PC-3 (cell line): ENCODE measurements at regions not wholly inside any gene's neighbourhood (a gene's known extent, or its start where the extent isn't known, plus 50 kb on each side); places are given as distances from the start of the nearest gene placed in this dataset.

ENCODE experiments used
- ATAC-seq: fragments of 200-7000 bp; cut with Tn5 transposase; 2 replicates; pipeline ENCODE4 v1.9.1; 2020; ENCODE audit warnings: mild to moderate bottlenecking, moderate library complexity
- BruUV-seq: library from RNA; stranded (reverse); fragments of 400-500 nt; replicated peaks from 2 replicates; lab custom pipeline; 2021; lab: Mats Ljungman, UMichigan
- CTCF ChIA-PET: fragments of 300-600 bp; sonication (Branson Sonifier 250); formaldehyde crosslinking; loops from one replicate; lab custom pipeline; 2022; ENCODE audit warnings: antibody characterized with exemption; lab: Charles Lee
- POLR2A ChIA-PET: fragments of 300-600 bp; sonication (Branson Sonifier 250); formaldehyde crosslinking; loops from one replicate; lab custom pipeline; 2022; ENCODE audit warnings: antibody characterized with exemption; ENCODE audit not compliant: unreplicated experiment; lab: Charles Lee
- DNase-seq: peaks from one replicate; pipeline ENCODE4 v3.0.0-alpha.2; 2015
- H2AFZ ChIP-seq: fragments of 300-600 bp; sonication (generic); 2 replicates; pipeline ENCODE4 v1.6.0; 2016; ENCODE audit warnings: antibody characterized with exemption, low read length
- H3F3A ChIP-seq: fragments of 300-600 bp; sonication (generic); one replicate; pipeline ENCODE4 v1.6.0; 2017; ENCODE audit warnings: antibody characterized with exemption, low read length, control low read depth, mild to moderate bottlenecking; ENCODE audit not compliant: unreplicated experiment
- H3K27ac ChIP-seq: fragments of 300-600 bp; sonication (generic); 2 replicates; pipeline ENCODE4 v1.5.1; 2016; ENCODE audit warnings: mild to moderate bottlenecking, low read length
- H3K27me3 ChIP-seq: fragments of 300-600 bp; sonication (generic); 2 replicates; pipeline ENCODE4 v1.6.1; 2016; ENCODE audit warnings: low read length, mixed read lengths
- H3K36me3 ChIP-seq: fragments of 300-600 bp; sonication (generic); 2 replicates; pipeline ENCODE4 v1.6.1; 2016; ENCODE audit warnings: low read depth, mixed run types, low read length, mixed read lengths
- H3K4me1 ChIP-seq: fragments of 300-600 bp; sonication (generic); 2 replicates; pipeline ENCODE4 v1.5.1; 2016; ENCODE audit warnings: low read length; ENCODE audit not compliant: insufficient read depth
- H3K4me2 ChIP-seq: fragments of 300-600 bp; sonication (generic); 2 replicates; pipeline ENCODE4 v1.6.0; 2016; ENCODE audit warnings: low read length
- H3K4me3 ChIP-seq: fragments of 300-600 bp; sonication (generic); 2 replicates; pipeline ENCODE4 v1.5.1; 2016; ENCODE audit warnings: mild to moderate bottlenecking, low read length, mixed read lengths
- H3K79me2 ChIP-seq: fragments of 300-600 bp; sonication (generic); 2 replicates; pipeline ENCODE4 v1.6.1; 2017; ENCODE audit warnings: low read length, mixed read lengths
- H3K9ac ChIP-seq: fragments of 300-600 bp; sonication (generic); 2 replicates; pipeline ENCODE4 v1.6.0; 2016; ENCODE audit warnings: mild to moderate bottlenecking, low read length
- H3K9me2 ChIP-seq: fragments of 300-600 bp; sonication (generic); replicated peaks from 2 replicates; pipeline ENCODE4 v1.6.1; 2016; ENCODE audit warnings: mixed run types, low read length, mixed read lengths
- H3K9me3 ChIP-seq: fragments of 300-600 bp; sonication (generic); 2 replicates; pipeline ENCODE4 v1.6.1; 2016; ENCODE audit warnings: low read length, mixed read lengths
- H4K20me1 ChIP-seq: fragments of 300-600 bp; sonication (generic); 2 replicates; pipeline ENCODE4 v1.6.1; 2016; ENCODE audit warnings: low read length, mixed read lengths
- EZH2 ChIP-seq: fragments of 300-600 bp; sonication (generic); IDR thresholded peaks from one replicate; pipeline ENCODE4 v1.6.1; 2017; ENCODE audit warnings: antibody characterized with exemption, mild to moderate bottlenecking, low read length; ENCODE audit not compliant: unreplicated experiment
- EZH2phosphoT487 ChIP-seq: fragments of 300-600 bp; sonication (generic); IDR thresholded peaks from 2 replicates; pipeline ENCODE4 v1.6.1; 2018; ENCODE audit warnings: mild to moderate bottlenecking, antibody characterized with exemption, low read length, borderline replicate concordance
- intact Hi-C: fragments of 100-400 bp; cut with micrococcal nuclease; formaldehyde crosslinking; loops from 2 replicates; pipeline ENCODE4 v1.9.0; 2023
- TF ChIP-seq, protein P1 (sequence below): fragments of 300-600 bp; sonication (generic); conservative IDR thresholded peaks from 2 replicates; pipeline ENCODE4 v1.5.1; 2017; ENCODE audit warnings: antibody characterized with exemption, low read depth, mild to moderate bottlenecking, low read length

DNA sequence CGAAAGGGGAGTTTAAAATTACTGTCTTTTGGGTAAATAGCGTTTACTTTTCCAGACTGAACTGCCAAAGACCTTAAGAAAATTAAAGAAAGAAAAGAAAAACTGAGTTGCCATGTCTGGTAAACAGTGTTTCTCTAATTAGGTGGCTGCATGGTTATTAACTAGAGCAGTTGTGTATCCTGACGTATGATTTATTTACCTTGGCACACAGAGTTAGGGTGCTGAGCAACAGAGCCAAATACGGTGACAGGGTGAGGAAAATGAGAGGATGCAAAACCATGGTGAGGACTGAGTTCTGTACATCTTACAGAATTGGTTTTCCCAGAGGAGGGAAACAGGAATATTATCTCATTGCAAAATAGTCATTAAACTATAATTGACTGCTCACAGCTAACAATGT, 546.4 kb upstream of the FZD8 start:
- peak overlapping the region; percentile 4; the same call in 1 of the 2 replicates for H2AFZ ChIP-seq

DNA sequence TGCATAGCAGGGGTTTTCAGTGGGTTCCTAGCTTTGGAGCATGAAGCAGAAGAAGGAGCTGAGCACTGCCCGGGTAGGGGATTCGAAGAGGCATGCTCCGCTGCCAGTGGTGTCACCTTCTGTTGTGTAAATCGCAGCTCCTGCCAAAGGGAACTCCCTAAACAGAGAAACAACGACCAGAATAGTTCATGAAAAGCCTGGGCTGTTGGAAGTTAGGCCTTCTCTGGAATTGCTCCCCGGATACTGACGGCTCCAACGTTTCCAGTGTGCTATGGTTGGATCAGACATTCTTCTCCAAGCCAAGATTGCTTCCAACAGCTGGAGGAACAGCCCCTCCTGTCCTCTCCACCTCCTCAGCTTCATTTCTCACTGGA, 546.0 kb upstream of the FZD8 start:
- TF ChIP-seq, protein P1, sequence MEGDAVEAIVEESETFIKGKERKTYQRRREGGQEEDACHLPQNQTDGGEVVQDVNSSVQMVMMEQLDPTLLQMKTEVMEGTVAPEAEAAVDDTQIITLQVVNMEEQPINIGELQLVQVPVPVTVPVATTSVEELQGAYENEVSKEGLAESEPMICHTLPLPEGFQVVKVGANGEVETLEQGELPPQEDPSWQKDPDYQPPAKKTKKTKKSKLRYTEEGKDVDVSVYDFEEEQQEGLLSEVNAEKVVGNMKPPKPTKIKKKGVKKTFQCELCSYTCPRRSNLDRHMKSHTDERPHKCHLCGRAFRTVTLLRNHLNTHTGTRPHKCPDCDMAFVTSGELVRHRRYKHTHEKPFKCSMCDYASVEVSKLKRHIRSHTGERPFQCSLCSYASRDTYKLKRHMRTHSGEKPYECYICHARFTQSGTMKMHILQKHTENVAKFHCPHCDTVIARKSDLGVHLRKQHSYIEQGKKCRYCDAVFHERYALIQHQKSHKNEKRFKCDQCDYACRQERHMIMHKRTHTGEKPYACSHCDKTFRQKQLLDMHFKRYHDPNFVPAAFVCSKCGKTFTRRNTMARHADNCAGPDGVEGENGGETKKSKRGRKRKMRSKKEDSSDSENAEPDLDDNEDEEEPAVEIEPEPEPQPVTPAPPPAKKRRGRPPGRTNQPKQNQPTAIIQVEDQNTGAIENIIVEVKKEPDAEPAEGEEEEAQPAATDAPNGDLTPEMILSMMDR = no peak
- no peak for TF ChIP-seq EZH2
- no peak for TF ChIP-seq EZH2phosphoT487

More for the DNA sequence above, 546.4 kb upstream of the FZD8 start:
- Histone ChIP-seq H3K27ac (no peak overlapping the region), H3K27me3 (no peaks in the 10 kb centered on the region), H3K79me2 (no peaks in the 10 kb centered on the region), H3K4me2 (no peak overlapping the region), H3K36me3 (peaks cover 2% of the 10 kb centered on the region; the same call in 1 of the 2 replicates), H3F3A (no peaks in the 10 kb centered on the region), H3K4me3 (no peak overlapping the region), H3K4me1 (no peaks in the 10 kb centered on the region), H3K9me3 (peaks cover 15% of the 10 kb centered on the region), H3K9ac (no peak overlapping the region), H3K9me2 (no peaks in the 10 kb centered on the region), H4K20me1 (no peaks in the 10 kb centered on the region)
- no peak for ATAC-seq
- ChIA-PET CTCF (interaction anchor here (0.6 kb wide), 1 partner anchor 305 kb away, joined by 3 read pairs; no protein-coding TSS in a partner anchor), POLR2A (no interaction called here)
- intact Hi-C loops = no loop called here
- no peak for TF ChIP-seq EZH2
- DNase-seq = no peak
- BruUV-seq = no TSS peak

DNA sequence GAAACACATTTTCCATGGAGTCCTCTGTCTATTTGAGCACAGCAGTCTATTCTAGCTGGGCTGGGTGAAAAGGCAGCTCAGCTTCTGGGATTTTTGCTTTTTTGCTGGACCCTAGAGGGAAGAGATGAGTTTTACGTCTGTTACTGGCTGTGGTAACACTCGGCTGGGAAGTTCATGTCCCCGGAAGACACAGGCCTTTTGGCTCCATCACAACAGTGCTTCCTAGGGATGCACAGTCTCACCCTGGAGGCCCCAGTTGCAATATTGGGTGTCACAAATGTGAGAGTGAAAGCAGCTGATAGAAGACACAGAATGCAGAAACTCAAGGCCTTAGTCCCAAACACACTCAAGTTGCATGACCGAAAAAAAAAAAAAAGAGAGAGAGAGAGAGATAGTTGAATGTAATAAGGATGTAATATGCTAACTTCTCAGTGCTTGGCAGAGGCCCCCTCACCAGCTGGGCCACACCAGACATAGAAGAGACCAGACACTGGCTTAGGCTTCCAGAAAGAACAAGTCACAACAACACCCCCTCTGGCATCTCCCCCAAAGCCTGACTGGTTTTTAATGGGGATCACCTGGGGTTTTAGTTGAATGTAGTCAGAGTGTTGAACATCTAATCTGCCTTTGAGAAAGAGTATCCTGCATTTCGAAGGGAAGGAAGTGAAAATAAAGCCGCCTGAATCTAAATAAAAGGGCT, 545.4 kb upstream of the FZD8 start:
- intact Hi-C loops = no loop called here
- BruUV-seq = no TSS peak
- ATAC-seq (no peak), DNase-seq (no peak)
- Histone ChIP-seq H3K9ac (no peak overlapping the region), H3K36me3 (peaks cover 2% of the 10 kb centered on the region; the same call in 1 of the 2 replicates), H3K9me2 (no peaks in the 10 kb centered on the region; the same call in 1 of the 2 replicates), H2AFZ (peak overlapping the region; percentile 4; the same call in 1 of the 2 replicates), H3K79me2 (no peaks in the 10 kb centered on the region), H3K9me3 (peaks cover 12% of the 10 kb centered on the region), H3K27ac (no peak overlapping the region), H3K4me3 (no peak overlapping the region), H3K4me1 (no peaks in the 10 kb centered on the region), H4K20me1 (no peaks in the 10 kb centered on the region), H3K27me3 (no peaks in the 10 kb centered on the region), H3F3A (no peaks in the 10 kb centered on the region), H3K4me2 (no peak overlapping the region)
- TF ChIP-seq, protein P1 = no peak
- TF ChIP-seq EZH2phosphoT487 (no peak), EZH2 (no peak)
- ChIA-PET POLR2A (no interaction called here), CTCF (interaction anchor here (0.6 kb wide), 2 partner anchors 297 to 306 kb away, joined by 3 to 11 read pairs; no protein-coding TSS in a partner anchor)

More for the DNA sequence above, 546.0 kb upstream of the FZD8 start:
- no peaks in the 10 kb centered on the region for H3K4me1 ChIP-seq
- no peaks in the 10 kb centered on the region for H3F3A ChIP-seq
- BruUV-seq = no TSS peak
- H3K27me3 ChIP-seq = no peaks in the 10 kb centered on the region
- intact Hi-C loops = no loop called here
- H3K4me2 ChIP-seq = no peak overlapping the region
- DNase-seq (no peak), ATAC-seq (no peak)
- H3K36me3 ChIP-seq = peaks cover 2% of the 10 kb centered on the region; the same call in 1 of the 2 replicates
- POLR2A ChIA-PET = no interaction called here
- peak overlapping the region; percentile 4; the same call in 1 of the 2 replicates for H2AFZ ChIP-seq
- H3K9me3 ChIP-seq = peaks cover 15% of the 10 kb centered on the region
- H4K20me1 ChIP-seq = no peaks in the 10 kb centered on the region
- CTCF ChIA-PET = interaction anchor here (0.6 kb wide), 1 partner anchor 306 kb away, joined by 3 read pairs; no protein-coding TSS in a partner anchor
- H3K9ac ChIP-seq = no peak overlapping the region
- no peaks in the 10 kb centered on the region for H3K79me2 ChIP-seq
- no peak overlapping the region for H3K27ac ChIP-seq
- no peaks in the 10 kb centered on the region; the same call in 1 of the 2 replicates for H3K9me2 ChIP-seq
- no peak overlapping the region for H3K4me3 ChIP-seq
